ENCODE measurements at regions not wholly inside any gene's neighbourhood (a gene's known extent, or its start where the extent isn't known, plus 50 kb on each side); places are given as distances from the start of the nearest gene placed in this dataset.

DNA sequence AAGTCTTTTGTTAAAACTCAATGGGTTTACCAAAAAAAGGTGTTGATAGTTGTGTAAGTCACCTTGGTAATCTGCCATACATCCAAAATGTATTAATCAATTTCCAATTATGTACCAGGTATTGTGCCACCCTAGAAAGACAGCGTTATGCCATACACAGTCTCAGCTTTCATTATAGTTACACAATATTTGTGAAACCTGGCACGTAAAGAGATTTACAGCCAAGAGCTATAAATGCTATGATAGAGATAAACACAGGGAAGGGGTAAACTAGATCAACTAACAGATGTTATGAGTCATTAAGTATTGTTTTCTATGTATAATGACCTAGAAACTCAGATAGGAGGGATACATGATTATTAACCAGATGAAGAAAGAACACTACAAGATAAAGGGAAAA lies 725.6 kb upstream of the SLITRK5 start:
- DNase-seq (ENCODE audit: low read depth, low spot score), result no peak

DNA sequence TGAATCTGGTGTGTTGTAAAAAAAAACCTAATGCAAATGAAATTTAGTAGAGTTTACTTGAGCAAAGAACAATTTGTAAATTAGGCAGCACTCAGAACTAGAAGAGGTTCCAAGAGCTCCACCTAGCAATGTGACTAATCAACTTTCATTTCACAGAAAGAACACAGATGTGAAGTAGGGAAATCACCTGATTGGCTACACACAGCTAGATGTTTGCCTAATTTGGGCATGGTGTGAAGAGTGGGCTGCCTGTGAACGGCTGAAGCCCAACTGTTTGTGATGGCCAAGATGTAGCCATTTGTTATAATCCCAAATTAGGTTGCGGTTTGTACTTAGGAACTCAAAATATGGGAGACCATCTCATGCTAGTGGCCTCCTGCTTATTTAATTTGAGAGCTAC lies 724.4 kb upstream of the SLITRK5 start:
- DNase-seq (ENCODE audit: low read depth, low spot score), result no peak

DNA sequence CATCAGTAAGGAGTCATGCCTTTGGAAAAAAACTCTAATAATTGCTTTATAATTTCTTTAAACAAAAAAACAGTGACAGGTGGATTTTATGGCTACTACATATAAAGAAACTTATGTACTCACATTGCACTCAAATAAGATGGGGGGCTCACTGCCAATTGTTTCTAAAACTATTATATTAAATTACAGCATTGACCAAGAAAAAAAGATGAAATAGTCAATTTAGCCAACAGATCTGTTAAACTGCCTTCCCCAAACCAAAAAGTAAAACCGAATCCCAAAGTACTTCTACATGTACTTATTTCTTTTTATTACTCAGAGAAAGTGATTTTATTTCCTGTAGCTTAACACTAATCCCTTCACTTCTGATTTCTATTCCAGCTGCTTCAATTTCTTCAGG lies 716.8 kb upstream of the SLITRK5 start:
- DNase-seq (ENCODE audit: low read depth, low spot score), result no peak

- no peak for DNase-seq (ENCODE audit: low read depth, low spot score)
These were observed 710.3 kb upstream of the SLITRK5 start for GRCh38 chr13:86960876-86961275.

- DNase-seq (ENCODE audit: low read depth, low spot score), result no peak
These were observed 696.7 kb upstream of the SLITRK5 start for GRCh38 chr13:86974251-86974994.

GRCh38 chr13:86974995-86975328 lies 696.2 kb upstream of the SLITRK5 start:
- no peak for DNase-seq (ENCODE audit: low read depth, low spot score)

GRCh38 chr13:86976521-86977324 lies 694.4 kb upstream of the SLITRK5 start:
- no peak for DNase-seq (ENCODE audit: low read depth, low spot score)

DNA sequence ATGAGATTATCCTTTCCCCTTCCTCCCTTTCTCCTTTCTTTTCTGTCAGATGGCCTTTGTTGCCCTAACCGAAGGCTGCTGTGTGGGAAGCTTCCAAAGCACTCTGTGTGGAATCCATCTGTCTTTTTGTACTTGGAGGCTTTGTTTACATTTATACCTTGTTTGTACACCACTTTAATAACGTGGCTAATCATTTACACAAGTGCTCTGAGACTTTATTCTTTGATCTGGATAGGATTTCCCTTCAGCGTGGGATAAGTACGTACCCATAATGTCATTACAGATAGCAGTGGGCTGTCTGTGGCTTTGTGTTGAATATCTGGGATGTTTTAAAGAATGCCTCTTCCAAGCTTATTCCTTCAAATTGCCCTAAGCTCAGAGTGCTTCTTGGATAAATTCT lies 684.7 kb upstream of the SLITRK5 start:
- DNase-seq (ENCODE audit: low read depth, low spot score), result no peak

DNA sequence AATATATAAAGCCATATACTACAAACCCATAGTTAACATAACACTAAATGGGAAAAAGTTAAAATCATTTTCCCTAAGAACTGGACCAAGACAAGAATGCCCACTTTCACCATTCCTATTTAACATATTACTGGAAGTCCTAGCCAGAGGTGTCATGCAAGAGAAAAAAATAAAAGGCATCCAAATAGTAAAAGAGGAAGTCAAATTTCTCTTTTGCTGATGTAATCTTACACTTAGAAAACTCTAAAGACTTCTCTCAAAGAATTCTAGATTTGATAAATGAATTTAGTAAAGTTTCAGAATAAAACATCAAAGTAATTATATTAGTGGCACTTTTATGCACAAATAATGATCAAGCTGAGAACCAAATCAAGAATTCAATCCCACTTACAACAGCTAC lies 678.9 kb upstream of the SLITRK5 start:
- DNase-seq (ENCODE audit: low read depth, low spot score), result no peak

DNA sequence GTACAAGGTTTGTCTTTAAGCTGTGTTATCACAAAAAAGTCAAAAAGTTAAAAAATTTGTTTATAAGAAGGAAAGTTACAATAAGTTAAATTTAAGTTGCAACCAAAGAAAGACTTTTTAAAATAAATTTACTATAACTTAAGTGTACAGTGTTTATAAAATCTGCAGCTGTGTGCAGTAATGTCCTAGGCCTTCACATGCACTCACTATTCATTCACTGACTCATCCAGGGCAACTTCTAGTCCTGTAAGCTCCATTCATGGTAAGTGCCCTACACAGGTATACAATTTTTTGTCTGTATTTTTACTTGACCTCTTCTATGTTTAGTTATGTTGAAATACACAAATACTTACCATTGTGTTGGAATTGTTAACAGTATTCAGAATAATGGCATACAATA lies 667.9 kb upstream of the SLITRK5 start:
- no peak for DNase-seq (ENCODE audit: low read depth, low spot score)

DNA sequence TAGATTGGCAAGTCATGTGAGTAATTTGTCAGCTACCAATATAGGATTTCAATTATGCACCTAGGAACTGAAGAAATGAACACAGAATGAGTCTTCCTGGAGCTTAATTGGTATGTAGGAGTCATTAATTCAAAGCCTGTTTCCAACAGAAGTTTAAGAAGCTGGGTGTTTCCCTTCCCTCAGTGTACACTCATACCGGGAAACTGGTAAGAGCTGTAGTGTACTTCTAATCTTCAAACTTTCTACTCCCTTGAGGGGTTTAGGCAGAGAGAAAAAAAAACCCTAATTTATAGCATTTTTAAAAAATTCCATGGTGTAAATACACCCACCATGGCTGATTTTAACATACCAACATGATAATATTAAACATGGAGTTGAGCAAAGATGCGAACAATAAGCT lies 665.7 kb upstream of the SLITRK5 start:
- no peak for DNase-seq (ENCODE audit: low read depth, low spot score)

DNA sequence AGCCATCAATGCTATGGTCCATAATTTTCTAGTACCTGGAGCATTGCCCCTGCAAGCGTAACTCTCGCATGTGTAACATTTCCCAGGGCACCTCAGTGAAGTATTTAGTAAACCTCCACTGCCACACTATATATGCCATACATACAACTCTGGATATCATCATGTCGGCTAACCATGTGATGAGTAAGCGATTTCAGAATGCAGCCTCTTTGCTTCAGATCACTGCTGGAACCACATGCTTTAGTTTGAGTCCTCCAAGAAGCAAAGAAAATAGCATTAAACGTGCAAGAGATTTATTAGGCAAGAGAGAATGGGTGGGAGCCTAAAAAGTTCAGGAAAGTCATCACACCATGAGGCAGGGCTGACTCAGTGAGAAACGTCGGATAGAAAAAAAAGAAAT lies 635.6 kb upstream of the SLITRK5 start:
- DNase-seq (ENCODE audit: low read depth, low spot score), result no peak

GRCh38 chr13:87042946-87043345 lies 628.2 kb upstream of the SLITRK5 start:
- DNase-seq (ENCODE audit: low read depth, low spot score), result no peak

DNA sequence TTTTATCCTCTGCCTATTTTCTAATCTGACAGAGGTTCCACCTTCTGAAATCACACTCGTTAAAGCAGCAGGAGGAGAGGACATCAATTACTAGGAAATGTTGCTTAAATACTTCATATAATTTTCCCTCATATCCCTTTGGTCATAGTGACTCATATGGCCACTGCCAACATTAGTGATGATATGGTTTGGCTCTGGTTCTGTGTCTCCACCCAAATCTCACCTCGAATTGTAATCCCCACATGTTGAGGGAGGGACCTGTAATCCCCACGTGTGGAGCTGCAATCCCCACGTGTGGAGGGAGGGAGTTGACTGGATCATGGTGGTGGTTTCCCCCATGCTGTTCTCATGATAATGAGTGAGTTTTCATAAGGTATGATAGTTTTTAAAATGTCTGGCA lies 618.4 kb upstream of the SLITRK5 start:
- no peak for DNase-seq (ENCODE audit: low read depth, low spot score)

- DNase-seq (ENCODE audit: low read depth, low spot score), result peak; percentile 53
These were observed 613.2 kb upstream of the SLITRK5 start for GRCh38 chr13:87057807-87058520.

DNA sequence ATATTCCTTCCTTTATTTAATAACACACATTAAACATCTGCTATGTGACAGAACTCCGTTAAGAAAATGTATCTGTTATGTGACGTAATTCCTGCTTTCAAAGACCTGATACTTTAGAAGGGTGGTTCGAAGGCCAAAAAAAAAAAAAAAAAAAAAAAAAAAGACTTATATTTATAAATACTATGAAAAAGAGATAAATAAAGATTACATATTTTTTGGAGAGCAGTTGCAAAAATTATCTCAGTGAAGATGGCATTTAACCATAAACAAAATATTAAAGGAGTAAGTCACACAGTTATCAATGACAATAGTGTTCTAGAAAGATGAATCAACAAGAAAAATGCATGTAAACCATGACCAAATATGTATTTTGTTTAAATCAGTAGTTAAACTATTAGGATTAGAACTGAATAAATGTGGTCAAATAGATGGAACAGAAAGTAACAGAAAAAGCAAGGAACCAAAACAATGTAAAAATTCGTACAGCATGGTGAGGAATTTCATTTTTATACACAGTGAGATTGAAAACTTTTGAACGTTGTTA lies 612.3 kb upstream of the SLITRK5 start:
- no peak for DNase-seq (ENCODE audit: low read depth, low spot score)

DNA sequence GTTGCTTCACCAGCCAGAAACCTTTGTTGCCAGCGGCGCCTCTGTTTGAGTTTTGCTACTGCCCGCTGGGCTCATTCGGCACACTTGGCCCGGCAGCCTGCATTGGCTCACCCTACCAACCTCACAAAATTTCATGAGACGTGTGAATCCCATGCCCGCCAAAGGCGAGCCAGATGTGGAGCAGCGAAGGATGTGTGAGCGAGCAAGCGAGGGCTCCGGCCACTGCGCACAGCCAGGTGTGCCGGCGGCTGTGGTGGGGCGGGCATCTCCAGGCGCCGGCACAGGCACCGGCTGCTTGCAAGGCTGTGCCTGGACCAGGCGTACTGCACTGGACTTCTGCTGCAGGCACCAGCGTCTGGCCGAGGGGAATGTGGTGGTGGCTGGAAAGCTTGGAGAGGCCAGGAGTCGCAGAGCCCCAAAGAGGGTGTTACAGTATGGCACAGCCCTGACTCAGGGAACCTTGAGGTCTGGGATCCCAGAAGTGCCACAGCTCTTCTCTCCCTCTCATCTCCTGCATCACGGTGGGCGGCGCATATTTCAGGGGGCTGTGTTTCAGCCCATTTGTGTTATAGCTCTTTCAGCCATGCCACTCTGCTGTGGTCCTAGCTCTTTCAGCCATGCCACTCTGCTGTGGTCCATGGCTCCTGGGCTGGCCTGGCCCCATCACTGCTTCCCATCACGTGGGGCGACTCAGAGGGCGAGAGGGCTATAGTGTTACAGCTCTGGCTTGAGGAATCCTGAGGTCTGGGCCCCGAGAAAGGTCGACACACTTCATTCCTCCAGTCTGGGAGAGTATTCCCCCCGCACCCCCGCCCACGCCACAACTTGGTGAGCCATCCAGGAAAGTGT lies 592.0 kb upstream of the SLITRK5 start:
- no peak for DNase-seq (ENCODE audit: low read depth, low spot score)

DNA sequence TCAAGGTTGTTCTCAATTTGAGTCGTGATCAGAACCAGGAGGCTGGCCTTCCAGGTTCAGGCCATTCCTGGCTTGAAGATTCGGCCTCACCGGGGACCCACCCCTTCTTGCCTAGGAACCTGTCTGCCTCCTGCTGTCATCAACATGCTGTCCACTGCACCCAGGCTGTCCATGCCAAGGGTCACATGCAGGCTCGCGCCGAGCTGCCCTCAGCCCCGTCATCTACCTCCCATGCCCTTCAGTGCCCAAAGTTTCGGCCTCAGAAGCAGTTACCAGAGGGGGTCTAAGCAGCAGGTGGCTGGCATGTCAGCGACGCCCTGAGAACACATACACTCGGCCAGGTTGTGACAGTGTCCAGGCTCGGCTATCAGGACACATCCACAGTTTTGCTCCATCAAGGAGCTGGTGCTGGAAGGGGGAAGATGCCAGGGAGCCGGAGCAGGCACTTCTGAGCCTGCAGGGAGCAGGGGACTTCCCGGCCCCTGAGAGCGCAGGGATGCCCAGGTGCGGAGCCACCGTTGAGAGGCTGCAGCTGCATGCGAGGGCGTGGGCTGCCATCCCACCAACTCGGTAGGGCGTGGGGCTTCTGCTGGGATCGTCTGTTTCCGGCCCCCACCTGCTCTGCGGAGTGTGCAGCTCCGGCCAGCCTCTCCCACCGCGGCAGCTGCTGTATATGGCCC lies 590.9 kb upstream of the SLITRK5 start:
- no peak for DNase-seq (ENCODE audit: low read depth, low spot score)

DNA sequence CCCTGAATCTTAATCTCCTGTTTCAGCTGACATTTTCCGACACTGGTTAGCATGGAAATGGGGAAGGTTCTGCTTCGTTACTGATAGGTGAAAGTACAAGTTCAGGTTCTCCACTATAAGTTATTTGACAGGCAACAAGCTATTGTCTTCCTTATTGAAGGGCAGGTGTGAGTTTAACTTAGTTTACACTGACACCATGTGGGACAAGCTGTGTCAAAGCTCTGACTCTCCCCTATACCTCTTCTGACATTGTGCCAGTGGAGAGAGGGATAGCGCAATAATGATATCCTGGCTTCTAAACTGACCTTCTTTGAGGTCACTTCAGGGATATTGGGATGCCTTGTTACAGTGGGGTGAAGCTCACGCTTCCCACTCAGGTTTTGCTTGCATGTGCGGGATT lies 587.0 kb upstream of the SLITRK5 start:
- DNase-seq (ENCODE audit: low read depth, low spot score), result no peak

- DNase-seq (ENCODE audit: low read depth, low spot score), result no peak
These were observed 583.4 kb upstream of the SLITRK5 start for GRCh38 chr13:87087741-87088140.

DNA sequence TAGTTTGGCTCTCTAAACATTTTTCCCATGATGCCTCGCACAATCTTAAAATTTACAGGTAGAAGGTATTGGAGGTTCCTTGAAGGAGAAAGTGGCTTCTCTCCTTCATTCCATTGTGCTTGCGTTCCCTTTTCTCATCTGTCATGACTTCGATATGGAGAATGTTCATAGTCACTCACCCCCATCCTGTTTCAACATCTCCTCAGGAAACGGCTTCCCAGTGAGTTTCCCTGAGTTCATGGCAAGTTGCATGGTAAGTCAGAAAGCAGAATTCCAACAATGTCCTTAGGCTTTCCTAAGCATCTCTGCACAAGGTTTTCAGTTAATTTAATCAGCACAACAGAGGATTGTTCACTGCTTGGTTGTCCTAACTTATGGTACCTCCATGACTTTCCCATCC lies 581.8 kb upstream of the SLITRK5 start:
- DNase-seq (ENCODE audit: low read depth, low spot score), result no peak

Measured in brain pericyte (primary cell).